Adrenal gland (tissue), 5 donors: ENCODE measurements at regions not wholly inside any gene's neighbourhood (a gene's known extent, or its start where the extent isn't known, plus 50 kb on each side); places are given as distances from the start of the nearest gene placed in this dataset.

Experiments
- POLR2A ChIP-seq, 2 donors: fragments of 450-650 bp; IDR thresholded peaks; one replicate each; pipeline ENCODE4 v1.6.1; 2017; ENCODE audit warnings: antibody characterized with exemption in 2 of 2, mild to moderate bottlenecking in 2 of 2, moderate library complexity in 1 of 2
- TF ChIP-seq, protein P1 (sequence below), 6 experiments: fragments of 450-650 bp in 4 of 6; fragments of 200-600 bp in 2 of 6; sonication (generic) in 1 of 6; IDR thresholded peaks; 1 replicate in 5 of 6; 2 replicates in 1 of 6; pipeline versions ENCODE4 v1.5.1 to v1.8.0; 2016 to 2021; ENCODE audit warnings: antibody characterized with exemption in 6 of 6, mild to moderate bottlenecking in 2 of 6, moderate library complexity in 1 of 6
- donor health status: DM: no; HTN: no; CAD: no.

DNA sequence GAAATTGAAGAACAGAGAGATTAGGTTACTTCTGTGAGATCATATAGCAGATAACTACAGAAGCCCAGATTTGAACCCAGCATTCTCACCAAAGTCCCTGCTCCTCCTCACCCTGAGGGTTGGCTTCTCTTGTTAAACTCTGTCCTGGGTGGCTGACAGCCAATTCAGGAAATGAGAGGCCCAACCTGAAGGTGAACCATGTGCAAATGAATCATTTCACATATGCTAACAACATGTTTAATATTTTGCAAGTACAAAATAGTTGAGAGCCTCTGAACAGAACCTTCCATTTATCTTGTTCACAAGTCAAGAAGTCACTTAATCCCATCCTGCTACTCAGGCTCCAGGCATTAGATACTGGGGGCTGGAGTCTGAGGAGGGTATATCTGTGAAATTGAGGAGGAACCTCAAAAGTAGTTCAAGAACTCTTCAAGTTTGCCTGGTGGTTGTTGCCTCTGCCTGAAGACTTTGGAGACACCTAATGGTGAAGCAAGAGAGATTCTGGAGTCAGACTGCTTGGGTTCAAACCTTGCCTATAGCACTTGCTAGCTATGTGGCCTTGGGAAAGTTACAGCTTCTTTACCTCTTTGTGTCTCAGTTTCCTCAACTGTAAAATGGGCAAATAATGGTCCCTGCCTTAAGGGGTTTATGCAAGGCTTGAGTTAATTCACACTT is 564.0 kb downstream of the PSAT1 start:
- TF ChIP-seq, protein P1, sequence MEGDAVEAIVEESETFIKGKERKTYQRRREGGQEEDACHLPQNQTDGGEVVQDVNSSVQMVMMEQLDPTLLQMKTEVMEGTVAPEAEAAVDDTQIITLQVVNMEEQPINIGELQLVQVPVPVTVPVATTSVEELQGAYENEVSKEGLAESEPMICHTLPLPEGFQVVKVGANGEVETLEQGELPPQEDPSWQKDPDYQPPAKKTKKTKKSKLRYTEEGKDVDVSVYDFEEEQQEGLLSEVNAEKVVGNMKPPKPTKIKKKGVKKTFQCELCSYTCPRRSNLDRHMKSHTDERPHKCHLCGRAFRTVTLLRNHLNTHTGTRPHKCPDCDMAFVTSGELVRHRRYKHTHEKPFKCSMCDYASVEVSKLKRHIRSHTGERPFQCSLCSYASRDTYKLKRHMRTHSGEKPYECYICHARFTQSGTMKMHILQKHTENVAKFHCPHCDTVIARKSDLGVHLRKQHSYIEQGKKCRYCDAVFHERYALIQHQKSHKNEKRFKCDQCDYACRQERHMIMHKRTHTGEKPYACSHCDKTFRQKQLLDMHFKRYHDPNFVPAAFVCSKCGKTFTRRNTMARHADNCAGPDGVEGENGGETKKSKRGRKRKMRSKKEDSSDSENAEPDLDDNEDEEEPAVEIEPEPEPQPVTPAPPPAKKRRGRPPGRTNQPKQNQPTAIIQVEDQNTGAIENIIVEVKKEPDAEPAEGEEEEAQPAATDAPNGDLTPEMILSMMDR (IDR thresholded peaks at IDR 0.05): no peak
- no peak for TF ChIP-seq POLR2A (IDR thresholded peaks at IDR 0.05)
